B cell (primary cell): ENCODE measurements at regions not wholly inside any gene's neighbourhood (a gene's known extent, or its start where the extent isn't known, plus 50 kb on each side); places are given as distances from the start of the nearest gene placed in this dataset.

ENCODE experiments used
- ATAC-seq: fragments of 200-7000 bp; cut with Tn5 transposase; one replicate; pipeline ENCODE4 v1.10.0; 2021; ENCODE audit warnings: low read depth, mild to moderate bottlenecking, moderate number of reproducible peaks, moderate library complexity
- CTCF ChIA-PET: fragments of 350-600 bp; sonication (Branson Sonifier 250); formaldehyde crosslinking; loops from one replicate; lab custom pipeline; 2021; ENCODE audit warnings: antibody characterized with exemption, inconsistent platforms; lab: Charles Lee
- POLR2A ChIA-PET: fragments of 350-600 bp; sonication (Branson Sonifier 250); formaldehyde crosslinking; loops from one replicate; lab custom pipeline; 2021; ENCODE audit warnings: antibody characterized with exemption; lab: Charles Lee
- DNase-seq: peaks from one replicate; pipeline ENCODE4 v3.0.0; 2013
- H2AFZ ChIP-seq: 2 replicates; pipeline ENCODE4 v1.6.1; 2012; ENCODE audit warnings: mild to moderate bottlenecking, low read depth, low read length; ENCODE audit not compliant: insufficient read depth, poor library complexity, severe bottlenecking
- H3K27ac ChIP-seq, 2 donors: 1 replicate in 1 of 2; 2 replicates in 1 of 2; pipeline ENCODE4 v1.5.1; 2012 to 2013; ENCODE audit warnings: low read length in 2 of 2, mild to moderate bottlenecking in 2 of 2, moderate library complexity in 1 of 2
- H3K27me3 ChIP-seq, 4 experiments: fragments of 200-600 bp in 1 of 4; sonication (generic) in 1 of 4; replicated peaks in 1 of 4; 1 replicate in 2 of 4; 2 replicates in 2 of 4; pipeline versions ENCODE4 v1.6.1 to v1.7.0; 2013 to 2016; ENCODE audit warnings: low read length in 3 of 4, mild to moderate bottlenecking in 2 of 4, mixed read lengths in 1 of 4, moderate library complexity in 1 of 4; ENCODE audit not compliant: insufficient read depth in 4 of 4, control insufficient read depth in 3 of 4; ENCODE audit errors: control extremely low read depth in 1 of 4
- H3K36me3 ChIP-seq, 2 experiments: replicated peaks in 1 of 2; 1 replicate in 1 of 2; 2 replicates in 1 of 2; pipeline versions ENCODE4 v1.6.1 to v1.7.1; 2013; ENCODE audit warnings: low read length in 1 of 2; ENCODE audit not compliant: insufficient read depth in 2 of 2, control insufficient read depth in 1 of 2; ENCODE audit errors: control extremely low read depth in 1 of 2, extremely low read depth in 1 of 2
- H3K4me1 ChIP-seq, 2 donors: fragments of 200-600 bp in 1 of 2; sonication (generic) in 1 of 2; 1 replicate in 1 of 2; 2 replicates in 1 of 2; pipeline versions ENCODE4 v1.5.1 to v1.6.1; 2013 to 2017; ENCODE audit warnings: low read length in 2 of 2; ENCODE audit not compliant: control insufficient read depth in 2 of 2, insufficient read depth in 2 of 2
- H3K4me2 ChIP-seq: replicated peaks from 2 replicates; pipeline ENCODE3; 2012; ENCODE audit warnings: mild to moderate bottlenecking, low read depth, low read length; ENCODE audit not compliant: poor library complexity, severe bottlenecking
- H3K4me3 ChIP-seq, 5 experiments: fragments of 200-600 bp in 1 of 5; sonication (generic) in 1 of 5; 1 replicate in 3 of 5; 2 replicates in 2 of 5; pipeline versions ENCODE4 v1.5.1 to v1.7.0; 2011 to 2016; ENCODE audit warnings: low read length in 4 of 5, mild to moderate bottlenecking in 4 of 5, low read depth in 2 of 5, control low read depth in 1 of 5, moderate library complexity in 1 of 5; ENCODE audit not compliant: insufficient read depth in 1 of 5; ENCODE audit errors: control extremely low read depth in 1 of 5, extremely low read depth in 1 of 5
- H3K79me2 ChIP-seq: fragments of 200-600 bp; sonication (generic); one replicate; pipeline ENCODE4 v1.6.0; 2016; ENCODE audit warnings: low read length; ENCODE audit not compliant: control insufficient read depth, insufficient read depth
- H3K9ac ChIP-seq: fragments of 200-600 bp; sonication (generic); 2 replicates; pipeline ENCODE4 v1.6.1; 2017; ENCODE audit warnings: mild to moderate bottlenecking, low read length, moderate library complexity
- H3K9me3 ChIP-seq, 3 donors: one replicate each; pipeline versions ENCODE4 v1.6.1 to v1.7.1; 2013; ENCODE audit warnings: low read length in 2 of 3; ENCODE audit not compliant: control insufficient read depth in 2 of 3, insufficient read depth in 1 of 3; ENCODE audit errors: control extremely low read depth in 1 of 3
- H4K20me1 ChIP-seq: 2 replicates; pipeline ENCODE4 v1.6.0; 2012; ENCODE audit warnings: mild to moderate bottlenecking, low read length; ENCODE audit not compliant: insufficient read depth, control insufficient read depth, poor library complexity, severe bottlenecking
- H3K27ac Mint-ChIP-seq: one replicate; pipeline ENCODE4 v1.8.0; 2021; ENCODE audit warnings: mixed read lengths
- H3K27me3 Mint-ChIP-seq: one replicate; pipeline ENCODE4 v1.8.0; 2021; ENCODE audit warnings: mixed read lengths
- H3K4me1 Mint-ChIP-seq: one replicate; pipeline ENCODE4 v1.8.0; 2021; ENCODE audit warnings: mixed read lengths
- H3K4me3 Mint-ChIP-seq: one replicate; pipeline ENCODE4 v1.8.0; 2021; ENCODE audit warnings: mixed read lengths
- H3K9me3 Mint-ChIP-seq: one replicate; pipeline ENCODE4 v1.8.0; 2022; ENCODE audit warnings: mixed read lengths; ENCODE audit not compliant: insufficient read depth
- EZH2 ChIP-seq: IDR thresholded peaks from 2 replicates; pipeline ENCODE4 v1.6.1; 2012; ENCODE audit warnings: borderline replicate concordance, low read depth, mild to moderate bottlenecking, moderate library complexity, low read length; ENCODE audit not compliant: insufficient read depth, poor library complexity, severe bottlenecking
- WGBS: methylation state at CpG from one replicate; pipeline ENCODE4 v1.1.5; 2013; ENCODE audit warnings: missing lambda C conversion rate; ENCODE audit not compliant: insufficient coverage; 5-methylcytosine and 5-hydroxymethylcytosine counted together
- intact Hi-C: fragments of 100-400 bp; cut with micrococcal nuclease; formaldehyde crosslinking; loops from one replicate; pipeline ENCODE4 v1.10.0; 2022
- TF ChIP-seq, protein P1 (sequence below): fragments of 200-600 bp; IDR thresholded peaks from one replicate; pipeline ENCODE4 v1.8.0; 2022; ENCODE audit warnings: antibody characterized with exemption, mild to moderate bottlenecking

DNA sequence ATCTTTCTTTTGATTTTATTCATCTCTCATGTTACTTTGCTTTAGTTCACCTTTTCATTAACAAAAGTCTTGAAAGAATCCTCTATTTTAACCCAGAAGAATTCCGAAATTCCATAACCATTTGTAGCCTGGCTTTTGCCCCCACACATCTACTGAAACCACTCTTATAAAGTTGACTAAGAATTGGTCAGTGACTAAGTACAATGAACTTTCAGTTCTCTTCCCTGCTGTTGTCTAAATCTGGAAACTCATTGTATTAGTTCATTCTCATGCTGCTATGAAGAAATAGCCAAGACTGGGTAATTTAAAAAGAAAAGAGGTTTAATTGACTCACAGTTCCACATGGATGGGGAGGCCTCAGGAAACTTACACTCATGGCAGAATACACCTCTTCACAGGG is 49.9 kb upstream of the PNPT1 start:
- TF ChIP-seq, protein P1, sequence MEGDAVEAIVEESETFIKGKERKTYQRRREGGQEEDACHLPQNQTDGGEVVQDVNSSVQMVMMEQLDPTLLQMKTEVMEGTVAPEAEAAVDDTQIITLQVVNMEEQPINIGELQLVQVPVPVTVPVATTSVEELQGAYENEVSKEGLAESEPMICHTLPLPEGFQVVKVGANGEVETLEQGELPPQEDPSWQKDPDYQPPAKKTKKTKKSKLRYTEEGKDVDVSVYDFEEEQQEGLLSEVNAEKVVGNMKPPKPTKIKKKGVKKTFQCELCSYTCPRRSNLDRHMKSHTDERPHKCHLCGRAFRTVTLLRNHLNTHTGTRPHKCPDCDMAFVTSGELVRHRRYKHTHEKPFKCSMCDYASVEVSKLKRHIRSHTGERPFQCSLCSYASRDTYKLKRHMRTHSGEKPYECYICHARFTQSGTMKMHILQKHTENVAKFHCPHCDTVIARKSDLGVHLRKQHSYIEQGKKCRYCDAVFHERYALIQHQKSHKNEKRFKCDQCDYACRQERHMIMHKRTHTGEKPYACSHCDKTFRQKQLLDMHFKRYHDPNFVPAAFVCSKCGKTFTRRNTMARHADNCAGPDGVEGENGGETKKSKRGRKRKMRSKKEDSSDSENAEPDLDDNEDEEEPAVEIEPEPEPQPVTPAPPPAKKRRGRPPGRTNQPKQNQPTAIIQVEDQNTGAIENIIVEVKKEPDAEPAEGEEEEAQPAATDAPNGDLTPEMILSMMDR: no peak
- TF ChIP-seq EZH2: no peak
- Mint-ChIP-seq H3K9me3 (no peaks in the 10 kb centered on the region), H3K27me3 (peaks cover 25% of the 10 kb centered on the region), H3K4me3 (no peak overlapping the region), H3K4me1 (no peaks in the 10 kb centered on the region), H3K27ac (no peak overlapping the region)
- no peaks in the 10 kb centered on the region for H3K79me2 ChIP-seq
- H3K27ac ChIP-seq: no peak overlapping the region
- H2AFZ ChIP-seq: no peak overlapping the region
- no peaks in the 10 kb centered on the region for H3K4me1 ChIP-seq
- CTCF ChIA-PET: no interaction called here
- POLR2A ChIA-PET: no interaction called here
- no peak overlapping the region for H3K9ac ChIP-seq
- H3K9me3 ChIP-seq: no peaks in the 10 kb centered on the region
- no peak overlapping the region for H3K4me2 ChIP-seq
- no peaks in the 10 kb centered on the region for H3K36me3 ChIP-seq
- no peak for DNase-seq
- WGBS: no CpG with 5 or more reads among the region's 1 CpG
- H4K20me1 ChIP-seq: no peaks in the 10 kb centered on the region
- intact Hi-C loops: no loop called here
- peaks cover 0 to 4% (median 0%) of the 10 kb centered on the region in 4 experiments for H3K27me3 ChIP-seq
- H3K4me3 ChIP-seq: no peak overlapping the region
- ATAC-seq: no peak
